ENCODE measurements at regions not wholly inside any gene's neighbourhood (a gene's known extent, or its start where the extent isn't known, plus 50 kb on each side); places are given as distances from the start of the nearest gene placed in this dataset.

DNA sequence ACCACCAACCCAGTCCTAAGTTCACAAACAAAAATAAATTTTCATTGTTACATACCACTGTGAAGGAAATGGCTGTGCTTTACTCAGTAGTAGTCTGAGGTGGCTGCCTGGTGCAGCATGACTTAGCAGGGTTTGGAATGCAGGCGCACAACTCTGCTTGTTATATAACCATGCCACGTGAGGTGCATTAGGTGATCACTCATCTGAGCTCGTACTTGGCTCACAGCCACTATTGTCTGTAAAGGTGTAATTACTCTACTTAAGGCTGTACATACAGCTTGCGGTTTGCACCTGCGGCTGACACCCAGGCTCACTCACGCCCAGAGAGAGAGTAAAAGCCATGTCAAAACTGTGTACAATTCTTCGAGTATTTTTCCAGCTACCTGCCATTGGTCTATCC, 599.4 kb downstream of the LTN1 start:
- TF ChIP-seq EZH2phosphoT487 (IDR thresholded peaks at IDR 0.05; ENCODE audit: insufficient read depth, low read depth): no peak
- TF ChIP-seq EZH2 (IDR thresholded peaks at IDR 0.05; ENCODE audit: insufficient read depth, poor library complexity, severe bottlenecking): no peak

All from GM23248 (cell line).